SK-N-SH (cell line): ENCODE measurements at regions not wholly inside any gene's neighbourhood (a gene's known extent, or its start where the extent isn't known, plus 50 kb on each side); places are given as distances from the start of the nearest gene placed in this dataset.

Source experiments
- CHD2 ChIP-seq: fragments of 150-350 bp; IDR thresholded peaks from 2 replicates; pipeline ENCODE4 v1.6.1; 2018; ENCODE audit warnings: low read length; ENCODE audit not compliant: partially characterized antibody
- EP300 ChIP-seq, 2 experiments: IDR thresholded peaks; 2 replicates each; pipeline versions ENCODE4 v1.4.0 to v1.6.1; 2012; ENCODE audit warnings: borderline replicate concordance in 1 of 2, low read depth in 1 of 2, low read length in 1 of 2
- EZH2phosphoT487 ChIP-seq: fragments of 200-600 bp; sonication (generic); IDR thresholded peaks from 2 replicates; pipeline ENCODE4 v1.6.1; 2017; ENCODE audit warnings: low read depth, mixed run types, mild to moderate bottlenecking, antibody characterized with exemption, moderate library complexity, borderline replicate concordance
- JUND ChIP-seq: IDR thresholded peaks from 2 replicates; pipeline ENCODE4 v1.4.0; 2012
- MXI1 ChIP-seq: IDR thresholded peaks from 2 replicates; pipeline ENCODE4 v1.6.1; 2012; ENCODE audit warnings: mild to moderate bottlenecking, low read depth, low read length, improper control_type of control experiment
- NRF1 ChIP-seq: IDR thresholded peaks from 2 replicates; pipeline ENCODE4 v1.6.1; 2012; ENCODE audit warnings: low read depth, mild to moderate bottlenecking, low read length
- POLR2AphosphoS5 ChIP-seq: IDR thresholded peaks from 2 replicates; pipeline ENCODE4 v1.6.1; 2012; ENCODE audit warnings: low read depth, low read length
- RAD21 ChIP-seq: IDR thresholded peaks from 2 replicates; pipeline ENCODE4 v1.6.1; 2012; ENCODE audit warnings: mild to moderate bottlenecking, low read length
- REST ChIP-seq: IDR thresholded peaks from 2 replicates; pipeline ENCODE4 v1.6.1; 2012; ENCODE audit warnings: mild to moderate bottlenecking, low read depth, low read length, moderate library complexity
- TAF1 ChIP-seq: IDR thresholded peaks from 2 replicates; pipeline ENCODE4 v1.6.1; 2012; ENCODE audit warnings: low read depth, mild to moderate bottlenecking, low read length, moderate library complexity, borderline replicate concordance
- TCF12 ChIP-seq: IDR thresholded peaks from 2 replicates; pipeline ENCODE4 v1.4.0; 2012
- YY1 ChIP-seq: IDR thresholded peaks from 2 replicates; pipeline ENCODE4 v1.4.0; 2012; ENCODE audit warnings: low read depth, mild to moderate bottlenecking
- TF ChIP-seq, protein P1 (sequence below): fragments of 200-600 bp; sonication (generic); IDR thresholded peaks from 2 replicates; pipeline ENCODE4 v1.6.1; 2017; ENCODE audit warnings: antibody characterized with exemption, mild to moderate bottlenecking, moderate library complexity
- TF ChIP-seq, protein P2 (sequence below): IDR thresholded peaks from 2 replicates; pipeline ENCODE4 v1.4.0; 2012; ENCODE audit warnings: low read depth

GRCh38 chr14:106651016-106651415 is 1124.6 kb downstream of the TMEM121 start:
- TF ChIP-seq MXI1 (no peak), EP300 (IDR thresholded peaks at IDR 0.05; ENCODE audit: borderline replicate concordance in 1 of 2, low read depth in 1 of 2, low read length in 1 of 2) (no peak), JUND (no peak), POLR2AphosphoS5 (no peak), EZH2phosphoT487 (no peak), CHD2 (no peak), TCF12 (no peak), YY1 (no peak), TAF1 (no peak), RAD21 (no peak), REST (no peak), NRF1 (no peak)
- TF ChIP-seq, protein P1, sequence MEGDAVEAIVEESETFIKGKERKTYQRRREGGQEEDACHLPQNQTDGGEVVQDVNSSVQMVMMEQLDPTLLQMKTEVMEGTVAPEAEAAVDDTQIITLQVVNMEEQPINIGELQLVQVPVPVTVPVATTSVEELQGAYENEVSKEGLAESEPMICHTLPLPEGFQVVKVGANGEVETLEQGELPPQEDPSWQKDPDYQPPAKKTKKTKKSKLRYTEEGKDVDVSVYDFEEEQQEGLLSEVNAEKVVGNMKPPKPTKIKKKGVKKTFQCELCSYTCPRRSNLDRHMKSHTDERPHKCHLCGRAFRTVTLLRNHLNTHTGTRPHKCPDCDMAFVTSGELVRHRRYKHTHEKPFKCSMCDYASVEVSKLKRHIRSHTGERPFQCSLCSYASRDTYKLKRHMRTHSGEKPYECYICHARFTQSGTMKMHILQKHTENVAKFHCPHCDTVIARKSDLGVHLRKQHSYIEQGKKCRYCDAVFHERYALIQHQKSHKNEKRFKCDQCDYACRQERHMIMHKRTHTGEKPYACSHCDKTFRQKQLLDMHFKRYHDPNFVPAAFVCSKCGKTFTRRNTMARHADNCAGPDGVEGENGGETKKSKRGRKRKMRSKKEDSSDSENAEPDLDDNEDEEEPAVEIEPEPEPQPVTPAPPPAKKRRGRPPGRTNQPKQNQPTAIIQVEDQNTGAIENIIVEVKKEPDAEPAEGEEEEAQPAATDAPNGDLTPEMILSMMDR, result no peak
- TF ChIP-seq, protein P2, sequence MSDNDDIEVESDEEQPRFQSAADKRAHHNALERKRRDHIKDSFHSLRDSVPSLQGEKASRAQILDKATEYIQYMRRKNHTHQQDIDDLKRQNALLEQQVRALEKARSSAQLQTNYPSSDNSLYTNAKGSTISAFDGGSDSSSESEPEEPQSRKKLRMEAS, result no peak
